GM12878 (cell line): ENCODE measurements at regions not wholly inside any gene's neighbourhood (a gene's known extent, or its start where the extent isn't known, plus 50 kb on each side); places are given as distances from the start of the nearest gene placed in this dataset.

Experiments used
- ATAC-seq: fragments of 200-7000 bp; cut with Tn5 transposase; 3 replicates; pipeline ENCODE4 v1.9.1; 2020; ENCODE audit warnings: mild to moderate bottlenecking, moderate library complexity
- BruUV-seq: library from RNA; stranded (reverse); fragments of 400-500 nt; replicated peaks from 2 replicates; lab custom pipeline; 2021; lab: Mats Ljungman, UMichigan
- CTCF ChIA-PET: fragments of 300-600 bp; sonication (Branson Sonifier 250); formaldehyde crosslinking; extraction: SDS; loops from one replicate; lab custom pipeline; 2021; ENCODE audit warnings: inconsistent platforms; lab: Yijun Ruan, JAX
- POLR2A ChIA-PET: fragments of 350-600 bp; formaldehyde crosslinking; extraction: SDS; loops from one replicate; lab custom pipeline; 2021; ENCODE audit warnings: inconsistent platforms; lab: Charles Lee
- RAD21 ChIA-PET: fragments of 300-600 bp; sonication (Branson Sonifier 250); formaldehyde crosslinking; loops from one replicate; lab custom pipeline; 2023; ENCODE audit warnings: antibody characterized with exemption; ENCODE audit not compliant: unreplicated experiment; lab: Charles Lee
- SMC1A ChIA-PET: fragments of 300-600 bp; sonication (Branson Sonifier 250); formaldehyde crosslinking; loops from one replicate; lab custom pipeline; 2023; ENCODE audit not compliant: unreplicated experiment, uncharacterized antibody; lab: Charles Lee
- DNase-seq: peaks from one replicate; pipeline ENCODE4 v3.0.0-alpha.2; 2011; ENCODE audit warnings: low read depth, low spot score
- FAIRE-seq: peaks from 3 replicates; lab custom pipeline; 2011; peaks lifted over from hg19 to GRCh38; lab: Jason Lieb, UNC
- H2AFZ ChIP-seq: 2 replicates; pipeline ENCODE4 v1.6.0; 2011; ENCODE audit warnings: low read depth, low read length, control low read depth; ENCODE audit not compliant: control insufficient read depth
- H3K27ac ChIP-seq: 2 replicates; pipeline ENCODE4 v1.5.1; 2011; ENCODE audit warnings: control low read depth; ENCODE audit not compliant: control insufficient read depth, insufficient read depth
- H3K27me3 ChIP-seq, 2 experiments: replicated peaks in 1 of 2; 2 replicates each; pipeline versions ENCODE4 v1.6.0 to v1.6.1; 2011; ENCODE audit warnings: low read length in 1 of 2; ENCODE audit not compliant: control insufficient read depth in 2 of 2, insufficient read depth in 2 of 2
- H3K36me3 ChIP-seq, 2 experiments: 2 replicates each; pipeline ENCODE4 v1.5.1; 2011; ENCODE audit warnings: low read length in 1 of 2; ENCODE audit not compliant: control insufficient read depth in 2 of 2, insufficient read depth in 2 of 2
- H3K4me1 ChIP-seq: 2 replicates; pipeline ENCODE4 v1.6.1; 2011; ENCODE audit warnings: mild to moderate bottlenecking, low read length, moderate library complexity, mixed read lengths; ENCODE audit not compliant: control insufficient read depth, insufficient read depth
- H3K4me2 ChIP-seq: 2 replicates; pipeline ENCODE4 v1.6.0; 2011; ENCODE audit warnings: control low read depth; ENCODE audit not compliant: control insufficient read depth, insufficient read depth
- H3K4me3 ChIP-seq: fragments of 200-600 bp; sonication (generic); 2 replicates; pipeline ENCODE4 v1.5.1; 2016
- H3K79me2 ChIP-seq: 2 replicates; pipeline ENCODE4 v1.6.0; 2011; ENCODE audit warnings: low read length; ENCODE audit not compliant: control insufficient read depth, insufficient read depth
- H3K9ac ChIP-seq: 2 replicates; pipeline ENCODE4 v1.8.0; 2011; ENCODE audit warnings: low read length, control low read depth, mixed read lengths; ENCODE audit not compliant: control insufficient read depth, insufficient read depth
- H3K9me3 ChIP-seq: replicated peaks from 3 replicates; pipeline ENCODE4 v1.5.1; 2011; ENCODE audit warnings: mild to moderate bottlenecking, low read length; ENCODE audit not compliant: control insufficient read depth, insufficient read depth
- H4K20me1 ChIP-seq: 2 replicates; pipeline ENCODE4 v1.6.0; 2011; ENCODE audit not compliant: control insufficient read depth, insufficient read depth
- CBX5 ChIP-seq: sonication (generic); IDR thresholded peaks from 2 replicates; pipeline ENCODE4 v1.6.1; 2016; ENCODE audit warnings: low read depth, moderate library complexity, mild to moderate bottlenecking, inconsistent platforms
- EED ChIP-seq: sonication (generic); IDR thresholded peaks from 2 replicates; pipeline ENCODE4 v1.6.1; 2016; ENCODE audit warnings: antibody characterized with exemption, low read depth
- IKZF2 ChIP-seq, 2 experiments: fragments of 450-650 bp; IDR thresholded peaks; 2 replicates each; pipeline ENCODE4 v1.6.1; 2017; ENCODE audit warnings: mild to moderate bottlenecking in 2 of 2, moderate library complexity in 2 of 2
- KAT2A ChIP-seq: conservative IDR thresholded peaks from 2 replicates; pipeline ENCODE4 v1.6.1; 2011; ENCODE audit warnings: low read depth, low read length; ENCODE audit not compliant: control insufficient read depth
- MTA2 ChIP-seq: fragments of 450-650 bp; IDR thresholded peaks from 2 replicates; pipeline ENCODE4 v1.6.1; 2016; ENCODE audit warnings: low read depth, mild to moderate bottlenecking, moderate library complexity
- MYB ChIP-seq: fragments of 150-350 bp; IDR thresholded peaks from 2 replicates; pipeline ENCODE4 v1.6.1; 2014; ENCODE audit warnings: mild to moderate bottlenecking, low read depth, low read length, borderline replicate concordance
- NFYA ChIP-seq: IDR thresholded peaks from 2 replicates; pipeline ENCODE4 v1.6.1; 2011; ENCODE audit warnings: low read depth, mild to moderate bottlenecking, low read length, improper control_type of control experiment, borderline replicate concordance
- NR2C2 ChIP-seq: IDR thresholded peaks from 2 replicates; pipeline ENCODE4 v1.6.1; 2011; ENCODE audit warnings: borderline replicate concordance, low read depth; ENCODE audit not compliant: control insufficient read depth, insufficient read length
- RELA ChIP-seq: fragments of 450-650 bp; IDR thresholded peaks from 2 replicates; pipeline ENCODE4 v1.8.0; 2014; ENCODE audit warnings: borderline replicate concordance; ENCODE audit not compliant: partially characterized antibody
- RFX5 ChIP-seq: IDR thresholded peaks from 2 replicates; pipeline ENCODE4 v1.6.1; 2011; ENCODE audit warnings: low read depth, low read length, improper control_type of control experiment
- RUNX3 ChIP-seq: IDR thresholded peaks from 2 replicates; pipeline ENCODE4 v1.6.1; 2012; ENCODE audit warnings: low read length, inconsistent platforms
- SIN3A ChIP-seq: IDR thresholded peaks from 2 replicates; pipeline ENCODE4 v1.6.1; 2012; ENCODE audit warnings: low read depth, low read length, improper control_type of control experiment
- TBL1XR1 ChIP-seq: IDR thresholded peaks from 2 replicates; pipeline ENCODE4 v1.6.1; 2012; ENCODE audit warnings: low read depth, low read length, improper control_type of control experiment
- TCF7 ChIP-seq: IDR thresholded peaks from 2 replicates; pipeline ENCODE4 v1.6.1; 2014; ENCODE audit warnings: antibody characterized with exemption, borderline replicate concordance
- YBX1 ChIP-seq: fragments of 450-650 bp; IDR thresholded peaks from 2 replicates; pipeline ENCODE4 v1.6.1; 2016; ENCODE audit warnings: antibody characterized with exemption
- WGBS: methylation state at CpG from one replicate; pipeline ENCODE4 v1.1.6; 2016; ENCODE audit warnings: low lambda C conversion rate; ENCODE audit not compliant: insufficient replicate concordance, insufficient coverage; ENCODE audit errors: missing lambda C conversion rate; 5-methylcytosine and 5-hydroxymethylcytosine counted together
- in situ Hi-C: fragments of 300-500 bp; cut with MboI; formaldehyde crosslinking; loops from 9 replicates; pipeline ENCODE4 v1.14.3; 2018; ENCODE audit warnings: mixed read lengths
- intact Hi-C: fragments of 100-400 bp; cut with micrococcal nuclease; formaldehyde crosslinking; loops from one replicate; pipeline ENCODE4 v1.14.2; 2022; ENCODE audit not compliant: unreplicated experiment
- TF ChIP-seq, protein P1 (sequence below): IDR thresholded peaks from 2 replicates; pipeline ENCODE4 v1.6.1; 2011; ENCODE audit warnings: low read depth, mild to moderate bottlenecking, low read length, moderate library complexity, borderline replicate concordance; ENCODE audit errors: extremely low read depth
- TF ChIP-seq, protein P2 (sequence below): fragments of 150-350 bp; IDR thresholded peaks from 2 replicates; pipeline ENCODE4 v1.6.1; 2014; ENCODE audit warnings: mild to moderate bottlenecking, low read depth, low read length

DNA sequence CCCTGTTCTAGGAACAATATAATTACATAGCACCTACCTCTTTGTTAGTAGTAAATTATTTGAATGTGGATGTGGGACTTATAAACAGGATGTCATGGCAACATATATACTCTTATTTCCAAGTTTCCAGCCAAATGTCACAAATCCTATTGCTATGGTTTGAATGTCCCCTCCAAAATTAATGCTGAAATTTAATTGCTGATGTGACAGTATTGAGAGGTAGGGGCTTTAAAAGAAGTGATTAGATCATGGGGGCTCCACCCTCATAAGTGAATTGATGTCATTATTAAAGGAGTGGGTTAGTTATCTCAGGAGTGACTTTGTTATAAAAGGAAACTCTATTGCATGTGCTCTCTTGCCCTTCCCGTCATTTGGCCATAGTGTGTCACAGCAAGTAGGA, 164.2 kb upstream of the ATF7IP start:
- Histone ChIP-seq H3K79me2 (no peaks in the 10 kb centered on the region), H2AFZ (no peak overlapping the region), H3K9ac (no peak overlapping the region), H3K36me3 (no peaks in the 10 kb centered on the region), H3K4me3 (no peak overlapping the region), H3K9me3 (no peaks in the 10 kb centered on the region), H3K4me2 (no peak overlapping the region), H3K27ac (no peak overlapping the region), H3K27me3 (no peaks in the 10 kb centered on the region), H4K20me1 (no peaks in the 10 kb centered on the region), H3K4me1 (no peaks in the 10 kb centered on the region)
- 71% methylated on average over 1 of the region's 1 CpG for WGBS
- intact Hi-C loops, result no loop called here
- SMC1A ChIA-PET, result interaction anchor here (0.9 to 1.1 kb wide), 2 partner anchors 11 to 13 kb away, joined by 3 to 4 read pairs; no protein-coding TSS in a partner anchor
- CTCF ChIA-PET, result no interaction called here
- no peak for TF ChIP-seq MYB
- no peak for TF ChIP-seq TBL1XR1
- TF ChIP-seq NFYA, result no peak
- no peak for TF ChIP-seq RFX5
- TF ChIP-seq KAT2A, result no peak
- no peak for TF ChIP-seq RUNX3
- TF ChIP-seq CBX5, result no peak
- no peak for TF ChIP-seq YBX1
- no peak for TF ChIP-seq NR2C2
- FAIRE-seq (no peak), ATAC-seq (no peak), DNase-seq (no peak)
- POLR2A ChIA-PET, result no interaction called here
- BruUV-seq, result no TSS peak
- RAD21 ChIA-PET, result no interaction called here
- in situ Hi-C loops, result no loop called here

DNA sequence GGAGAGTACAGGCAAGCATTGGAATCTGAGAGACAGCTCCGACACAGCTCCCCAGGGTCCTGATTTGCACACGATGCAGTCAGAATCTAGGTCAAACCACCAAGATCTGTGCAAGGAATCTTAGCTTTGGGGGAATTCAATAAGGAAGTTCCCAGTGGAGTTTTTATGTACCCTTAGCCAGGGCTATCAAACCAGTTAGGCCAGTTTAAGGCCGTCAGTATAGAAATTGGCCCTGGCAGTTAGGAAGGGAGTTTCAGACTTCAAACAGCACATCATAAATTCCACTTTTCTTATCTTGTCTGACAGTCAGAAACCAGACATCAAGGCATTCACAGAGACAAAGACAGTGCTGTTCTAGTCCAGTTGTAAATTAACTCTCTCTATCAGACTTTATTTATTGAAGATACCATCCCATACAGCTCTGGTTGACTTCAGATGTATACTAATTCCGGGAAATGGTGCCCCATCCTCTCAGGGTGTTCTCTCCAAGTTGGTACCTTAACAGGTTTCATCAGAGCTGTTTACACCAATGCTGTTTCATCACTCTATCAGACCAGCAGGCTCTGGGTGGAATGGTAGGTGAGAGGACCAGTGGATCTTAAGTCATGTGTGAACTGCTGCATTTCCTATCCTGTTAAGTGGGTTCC, 157.5 kb upstream of the ATF7IP start:
- CTCF ChIA-PET, result interaction anchor here (1.5 to 2.0 kb wide), 2 partner anchors 22 to 30 kb away, joined by 4 to 5 read pairs; no protein-coding TSS in a partner anchor
- Histone ChIP-seq H2AFZ (no peak overlapping the region), H3K9ac (no peak overlapping the region), H3K36me3 (no peaks in the 10 kb centered on the region), H3K4me1 (no peaks in the 10 kb centered on the region), H3K4me2 (no peak overlapping the region), H3K79me2 (no peaks in the 10 kb centered on the region), H3K27me3 (no peaks in the 10 kb centered on the region), H3K4me3 (no peak overlapping the region), H4K20me1 (no peaks in the 10 kb centered on the region), H3K27ac (no peak overlapping the region), H3K9me3 (no peaks in the 10 kb centered on the region; the same call in 2 of the 3 replicates)
- WGBS, result 93% methylated on average over 4 of the region's 4 CpGs
- RAD21 ChIA-PET, result no interaction called here
- no peak for FAIRE-seq
- SMC1A ChIA-PET, result no interaction called here
- no peak for ATAC-seq
- DNase-seq, result no peak
- in situ Hi-C loops, result no loop called here
- BruUV-seq, result no TSS peak
- POLR2A ChIA-PET, result no interaction called here
- intact Hi-C loops, result no loop called here
- TF ChIP-seq, protein P1, sequence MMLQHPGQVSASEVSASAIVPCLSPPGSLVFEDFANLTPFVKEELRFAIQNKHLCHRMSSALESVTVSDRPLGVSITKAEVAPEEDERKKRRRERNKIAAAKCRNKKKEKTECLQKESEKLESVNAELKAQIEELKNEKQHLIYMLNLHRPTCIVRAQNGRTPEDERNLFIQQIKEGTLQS, result no peak
- TF ChIP-seq RELA (no peak), IKZF2 (IDR thresholded peaks at IDR 0.05) (no peak), MTA2 (no peak), TCF7 (no peak), EED (no peak), SIN3A (no peak)
- TF ChIP-seq, protein P2, sequence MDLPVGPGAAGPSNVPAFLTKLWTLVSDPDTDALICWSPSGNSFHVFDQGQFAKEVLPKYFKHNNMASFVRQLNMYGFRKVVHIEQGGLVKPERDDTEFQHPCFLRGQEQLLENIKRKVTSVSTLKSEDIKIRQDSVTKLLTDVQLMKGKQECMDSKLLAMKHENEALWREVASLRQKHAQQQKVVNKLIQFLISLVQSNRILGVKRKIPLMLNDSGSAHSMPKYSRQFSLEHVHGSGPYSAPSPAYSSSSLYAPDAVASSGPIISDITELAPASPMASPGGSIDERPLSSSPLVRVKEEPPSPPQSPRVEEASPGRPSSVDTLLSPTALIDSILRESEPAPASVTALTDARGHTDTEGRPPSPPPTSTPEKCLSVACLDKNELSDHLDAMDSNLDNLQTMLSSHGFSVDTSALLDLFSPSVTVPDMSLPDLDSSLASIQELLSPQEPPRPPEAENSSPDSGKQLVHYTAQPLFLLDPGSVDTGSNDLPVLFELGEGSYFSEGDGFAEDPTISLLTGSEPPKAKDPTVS, result no peak
